Activated naive CD8-positive, alpha-beta T cell treated with anti-CD3 and anti-CD28 coated beads, Interleukin-2, amount 50 U/mL, for 24 hours (primary cell): ENCODE measurements at regions not wholly inside any gene's neighbourhood (a gene's known extent, or its start where the extent isn't known, plus 50 kb on each side); places are given as distances from the start of the nearest gene placed in this dataset.

Source experiments
- ATAC-seq: fragments of 150-1000 bp; cut with Tn5 transposase; one replicate; pipeline ENCODE4 v1.10.0; 2021
- DNase-seq: peaks from one replicate; pipeline ENCODE4 v3.0.0; 2021
- H3K27ac Mint-ChIP-seq: one replicate; pipeline ENCODE4 v1.8.0; 2021; ENCODE audit warnings: mild to moderate bottlenecking, mixed read lengths
- H3K27me3 Mint-ChIP-seq: one replicate; pipeline ENCODE4 v1.8.0; 2021; ENCODE audit warnings: mixed read lengths
- H3K36me3 Mint-ChIP-seq: one replicate; pipeline ENCODE4 v1.8.0; 2021; ENCODE audit warnings: low read depth, mixed read lengths
- H3K4me1 Mint-ChIP-seq: one replicate; pipeline ENCODE4 v1.8.0; 2021; ENCODE audit warnings: mixed read lengths
- H3K4me3 Mint-ChIP-seq: one replicate; pipeline ENCODE4 v1.8.0; 2021; ENCODE audit warnings: mild to moderate bottlenecking, moderate library complexity, mixed read lengths
- H3K9me3 Mint-ChIP-seq: one replicate; pipeline ENCODE4 v1.8.0; 2021; ENCODE audit warnings: mixed read lengths

DNA sequence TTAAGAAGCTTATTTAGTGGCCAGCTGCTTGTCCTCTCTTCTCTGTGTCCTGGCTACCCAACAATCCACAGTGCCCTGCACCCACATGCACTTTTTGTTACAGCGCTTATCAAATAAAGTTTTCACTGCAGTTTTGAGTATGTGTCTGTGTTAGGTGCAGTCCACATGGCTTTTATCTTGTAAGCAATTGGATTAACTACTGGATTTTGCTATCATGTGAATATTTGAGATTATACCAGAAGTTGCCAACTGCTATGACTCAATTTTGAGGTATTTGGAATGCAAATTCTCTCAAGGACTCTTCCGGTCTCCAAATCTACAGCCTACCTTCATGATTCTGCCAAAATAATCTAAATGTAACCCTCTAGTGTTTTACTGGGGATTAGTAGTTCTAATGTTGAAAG lies 690.2 kb downstream of the NR2F1-AS1 start:
- Mint-ChIP-seq H3K27me3 (no peaks in the 10 kb centered on the region), H3K27ac (no peak overlapping the region), H3K36me3 (no peaks in the 10 kb centered on the region), H3K4me3 (no peak overlapping the region), H3K9me3 (peaks cover 8% of the 10 kb centered on the region), H3K4me1 (no peaks in the 10 kb centered on the region)
- no peak for ATAC-seq
- DNase-seq = no peak

DNA sequence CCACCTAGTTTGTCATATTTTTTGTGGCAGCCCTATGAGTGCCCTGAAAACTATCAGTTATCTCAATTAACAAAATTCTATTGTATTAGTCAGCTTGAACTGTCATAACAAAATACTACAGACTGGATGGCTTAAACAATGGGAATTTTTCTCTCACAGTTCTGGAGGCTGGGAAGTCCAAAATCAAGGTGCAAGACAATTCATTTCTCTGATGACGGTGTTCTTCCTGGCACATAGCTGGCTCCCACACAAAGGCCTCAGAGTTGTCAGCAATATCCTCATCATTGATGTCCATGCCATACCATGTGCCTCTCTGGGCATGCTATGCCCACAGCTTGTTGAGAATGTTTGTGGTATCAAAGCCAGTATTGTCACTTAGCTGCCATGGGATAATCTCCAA lies 691.9 kb downstream of the NR2F1-AS1 start:
- H3K27me3 Mint-ChIP-seq = no peaks in the 10 kb centered on the region
- no peaks in the 10 kb centered on the region for H3K36me3 Mint-ChIP-seq
- no peaks in the 10 kb centered on the region for H3K4me1 Mint-ChIP-seq
- peaks cover 3% of the 10 kb centered on the region for H3K9me3 Mint-ChIP-seq
- DNase-seq (no peak), ATAC-seq (no peak)
- no peak overlapping the region for H3K4me3 Mint-ChIP-seq
- no peak overlapping the region for H3K27ac Mint-ChIP-seq

DNA sequence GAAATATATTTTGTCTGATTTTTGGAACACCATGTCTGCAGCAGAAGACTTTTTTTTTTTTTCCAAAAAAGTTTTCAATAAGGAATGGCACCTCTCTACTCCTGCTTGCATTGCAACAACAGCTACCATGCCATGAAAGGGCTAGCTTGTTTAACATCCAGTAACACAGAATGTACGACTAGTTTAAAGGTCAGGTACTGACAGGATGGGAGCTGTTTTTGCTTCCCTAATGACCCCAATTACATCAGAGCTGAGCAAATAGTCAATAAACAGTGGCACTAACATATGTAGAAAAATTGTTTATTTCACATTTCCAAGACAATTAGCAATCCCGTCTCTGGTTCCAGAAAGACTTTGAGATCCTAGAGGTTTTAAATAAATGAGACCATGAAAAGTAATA lies 693.8 kb downstream of the NR2F1-AS1 start:
- Mint-ChIP-seq H3K27ac (no peak overlapping the region), H3K9me3 (peaks cover 3% of the 10 kb centered on the region), H3K4me1 (no peaks in the 10 kb centered on the region), H3K27me3 (no peaks in the 10 kb centered on the region), H3K4me3 (no peak overlapping the region), H3K36me3 (no peaks in the 10 kb centered on the region)
- ATAC-seq (no peak), DNase-seq (no peak)

DNA sequence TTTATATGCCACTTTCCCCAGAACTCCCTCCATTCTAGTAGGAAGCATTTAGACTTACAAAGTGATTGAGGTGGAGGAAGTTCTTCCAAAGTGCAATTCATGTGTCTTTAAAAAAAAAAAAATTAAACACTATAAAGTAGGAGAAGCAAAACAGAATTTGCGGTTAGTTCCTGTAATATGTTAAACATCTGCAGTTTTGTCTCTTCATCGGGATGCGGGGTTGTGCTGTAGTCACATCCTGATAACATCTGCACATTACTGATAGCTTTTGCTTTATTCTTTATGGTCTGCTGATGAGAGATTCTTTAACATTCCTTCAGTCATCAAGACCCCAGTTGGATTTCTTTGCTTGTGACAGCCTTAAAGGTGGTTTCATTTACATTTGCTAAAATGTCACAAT lies 694.3 kb downstream of the NR2F1-AS1 start:
- no peaks in the 10 kb centered on the region for H3K27me3 Mint-ChIP-seq
- H3K27ac Mint-ChIP-seq = no peak overlapping the region
- H3K4me1 Mint-ChIP-seq = no peaks in the 10 kb centered on the region
- H3K9me3 Mint-ChIP-seq = peaks cover 3% of the 10 kb centered on the region
- no peak overlapping the region for H3K4me3 Mint-ChIP-seq
- ATAC-seq (no peak), DNase-seq (no peak)
- no peaks in the 10 kb centered on the region for H3K36me3 Mint-ChIP-seq

DNA sequence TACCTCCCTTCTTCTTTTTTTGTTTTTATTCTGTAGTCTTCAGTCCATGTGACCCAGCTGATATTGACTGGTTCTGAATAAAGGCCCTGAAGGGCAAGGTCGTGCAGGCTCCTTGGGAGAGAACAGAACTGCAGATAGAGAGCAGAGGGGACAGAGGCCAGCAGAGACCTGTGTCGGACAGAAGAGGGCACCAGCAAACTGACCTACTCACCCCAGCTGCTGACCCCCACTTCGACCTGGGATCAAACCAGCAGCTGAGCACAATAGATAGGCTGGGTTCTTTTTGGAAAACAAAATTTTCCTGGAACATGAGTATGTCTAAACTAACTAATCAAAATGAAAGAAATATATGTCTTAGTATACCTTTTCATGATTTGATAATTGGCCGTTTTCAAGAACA lies 695.1 kb downstream of the NR2F1-AS1 start:
- H3K4me3 Mint-ChIP-seq = no peak overlapping the region
- no peaks in the 10 kb centered on the region for H3K4me1 Mint-ChIP-seq
- H3K36me3 Mint-ChIP-seq = no peaks in the 10 kb centered on the region
- H3K9me3 Mint-ChIP-seq = no peaks in the 10 kb centered on the region
- no peaks in the 10 kb centered on the region for H3K27me3 Mint-ChIP-seq
- no peak overlapping the region for H3K27ac Mint-ChIP-seq
- no peak for DNase-seq
- no peak for ATAC-seq

DNA sequence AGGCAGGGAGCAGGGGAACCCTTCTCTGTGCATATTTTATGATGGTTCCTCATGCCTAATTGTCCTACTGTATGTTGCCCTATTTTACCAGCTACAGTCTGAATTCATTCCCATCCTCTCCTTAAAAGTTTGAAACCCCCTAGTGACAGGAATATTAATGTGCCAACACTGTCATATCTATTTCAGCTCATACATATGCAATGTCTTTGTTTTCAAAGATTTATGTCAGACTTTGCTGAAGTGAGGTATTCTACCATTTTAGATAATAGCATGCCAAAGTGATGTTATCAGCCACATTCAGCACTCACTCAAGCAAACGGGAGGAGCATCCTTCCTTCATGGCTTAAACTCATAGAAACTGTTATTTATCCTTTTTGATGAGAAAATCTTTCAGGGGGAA lies 696.5 kb downstream of the NR2F1-AS1 start:
- Mint-ChIP-seq H3K9me3 (no peaks in the 10 kb centered on the region), H3K27ac (no peak overlapping the region), H3K4me3 (no peak overlapping the region), H3K4me1 (no peaks in the 10 kb centered on the region), H3K27me3 (no peaks in the 10 kb centered on the region), H3K36me3 (no peaks in the 10 kb centered on the region)
- no peak for DNase-seq
- no peak for ATAC-seq

DNA sequence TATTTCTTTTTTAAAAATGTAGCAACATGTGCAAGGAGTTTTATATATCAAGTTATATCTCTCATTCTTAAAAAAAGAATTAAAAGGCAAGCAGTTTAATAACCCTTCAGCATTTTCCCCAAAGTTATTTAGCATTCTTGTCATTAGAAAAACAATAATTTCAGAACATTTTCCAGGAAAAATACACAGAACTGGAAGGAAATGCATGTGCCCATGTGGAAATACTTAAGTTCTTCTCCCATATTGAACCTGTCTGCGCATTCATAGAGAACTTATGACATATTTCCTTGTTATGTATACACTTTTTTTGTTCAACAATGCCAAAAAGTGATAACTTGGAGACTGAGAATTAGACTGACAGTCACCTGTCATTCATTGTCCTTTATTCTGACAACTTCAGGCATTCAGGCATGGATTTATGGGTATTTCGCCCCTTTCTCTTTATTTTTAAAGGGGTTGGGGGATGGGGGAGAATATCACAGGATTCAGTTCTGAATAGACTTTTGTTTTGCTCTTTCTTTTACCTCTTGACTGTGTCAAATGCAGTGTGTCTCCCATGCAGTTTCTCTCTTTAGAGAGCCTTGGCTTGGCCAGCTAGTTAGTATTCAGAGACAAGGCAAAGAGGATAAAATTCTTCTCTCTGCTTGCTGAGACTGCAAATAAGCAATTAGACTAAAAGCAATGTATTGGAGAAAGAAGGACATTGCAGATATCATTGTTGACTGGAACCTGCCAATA lies 701.0 kb downstream of the NR2F1-AS1 start:
- DNase-seq = no peak
- Mint-ChIP-seq H3K27me3 (no peaks in the 10 kb centered on the region), H3K36me3 (no peaks in the 10 kb centered on the region), H3K4me1 (no peaks in the 10 kb centered on the region), H3K27ac (no peak overlapping the region), H3K9me3 (peaks cover 6% of the 10 kb centered on the region), H3K4me3 (no peak overlapping the region)
- ATAC-seq = no peak

DNA sequence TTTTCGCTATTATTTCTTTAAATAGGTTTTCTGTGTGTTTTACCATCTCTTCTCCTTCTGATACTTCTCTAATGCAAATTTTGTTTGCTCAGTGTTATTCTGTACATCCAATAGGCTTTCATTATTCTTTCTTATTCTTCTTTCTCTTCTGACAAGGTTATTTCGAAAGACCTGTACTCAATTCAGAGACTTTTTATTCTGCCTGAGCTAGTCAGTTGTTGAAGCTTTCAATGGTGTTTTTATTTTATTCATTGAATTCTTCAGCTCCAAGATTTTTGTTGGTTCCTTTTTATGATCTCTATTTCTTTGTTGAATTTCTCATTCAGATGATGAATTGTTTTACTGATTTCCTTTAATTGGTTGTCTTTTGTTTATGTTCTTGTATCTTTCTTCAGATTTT lies 706.2 kb downstream of the NR2F1-AS1 start:
- Mint-ChIP-seq H3K27me3 (no peaks in the 10 kb centered on the region), H3K9me3 (peaks cover 23% of the 10 kb centered on the region), H3K4me1 (no peaks in the 10 kb centered on the region), H3K27ac (no peak overlapping the region), H3K36me3 (no peaks in the 10 kb centered on the region), H3K4me3 (no peak overlapping the region)
- DNase-seq (no peak), ATAC-seq (no peak)

DNA sequence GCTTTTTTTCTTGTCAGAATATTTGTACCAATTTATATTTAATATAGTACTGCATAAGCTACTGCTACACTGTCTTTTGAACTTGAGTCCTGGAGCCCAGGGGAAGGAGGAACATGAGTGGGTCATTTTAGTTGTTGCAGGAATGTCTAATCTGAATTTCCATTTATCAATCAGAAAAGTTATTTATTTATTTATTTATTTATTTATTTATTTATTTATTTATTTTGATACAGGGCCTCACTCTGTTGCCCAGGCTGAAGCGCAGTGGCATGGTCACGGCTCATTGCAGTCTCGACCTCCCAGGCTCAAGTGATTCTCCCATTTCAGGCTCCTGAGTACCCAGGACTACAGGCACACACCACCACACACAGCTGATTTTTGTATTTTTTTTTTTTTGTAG lies 712.6 kb downstream of the NR2F1-AS1 start:
- Mint-ChIP-seq H3K9me3 (peaks cover 10% of the 10 kb centered on the region), H3K36me3 (no peaks in the 10 kb centered on the region), H3K27me3 (no peaks in the 10 kb centered on the region), H3K4me1 (no peaks in the 10 kb centered on the region), H3K4me3 (no peak overlapping the region), H3K27ac (no peak overlapping the region)
- DNase-seq = no peak
- no peak for ATAC-seq

DNA sequence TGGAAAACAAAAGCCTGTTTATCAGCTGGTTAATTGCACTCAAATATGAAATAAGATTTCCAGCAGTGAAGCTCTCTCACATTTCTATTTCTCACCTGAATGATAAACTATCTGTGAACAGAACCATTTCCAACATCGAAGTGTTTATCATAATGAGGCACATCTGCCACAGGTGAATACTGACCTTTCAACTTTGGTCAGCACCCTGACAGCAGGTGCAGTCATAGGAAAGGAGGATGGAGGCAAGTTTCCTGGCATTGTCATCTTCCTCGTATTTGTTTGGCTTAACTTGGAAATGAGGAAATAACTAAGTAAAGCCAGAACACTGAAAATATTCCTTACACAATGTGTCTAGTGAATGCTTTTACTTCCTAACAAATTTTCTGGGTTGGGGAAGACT lies 716.4 kb downstream of the NR2F1-AS1 start:
- no peak overlapping the region for H3K27ac Mint-ChIP-seq
- H3K36me3 Mint-ChIP-seq = no peaks in the 10 kb centered on the region
- DNase-seq (no peak), ATAC-seq (no peak)
- peaks cover 1% of the 10 kb centered on the region for H3K9me3 Mint-ChIP-seq
- no peaks in the 10 kb centered on the region for H3K4me1 Mint-ChIP-seq
- no peaks in the 10 kb centered on the region for H3K27me3 Mint-ChIP-seq
- no peak overlapping the region for H3K4me3 Mint-ChIP-seq

DNA sequence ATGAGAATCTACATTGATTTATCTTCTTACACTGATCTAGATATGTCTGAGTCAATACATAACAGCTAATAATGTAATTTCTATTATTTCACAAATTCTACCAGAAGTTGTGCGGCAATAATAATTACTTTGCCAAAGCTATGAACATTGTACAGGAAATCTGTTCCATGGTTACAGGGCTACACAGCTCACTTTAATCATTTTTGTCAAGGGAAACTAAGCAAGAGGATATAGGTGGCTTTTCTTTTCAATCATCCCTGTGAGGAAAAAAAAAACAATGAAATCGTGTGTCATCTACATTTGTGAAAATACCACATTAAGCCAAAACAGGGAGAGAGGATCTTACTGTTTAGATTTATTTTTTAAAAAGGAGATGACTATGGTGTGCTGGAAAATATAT lies 717.4 kb downstream of the NR2F1-AS1 start:
- ATAC-seq (no peak), DNase-seq (no peak)
- Mint-ChIP-seq H3K27me3 (no peaks in the 10 kb centered on the region), H3K4me3 (no peak overlapping the region), H3K4me1 (no peaks in the 10 kb centered on the region), H3K36me3 (no peaks in the 10 kb centered on the region), H3K27ac (no peak overlapping the region), H3K9me3 (no peaks in the 10 kb centered on the region)

DNA sequence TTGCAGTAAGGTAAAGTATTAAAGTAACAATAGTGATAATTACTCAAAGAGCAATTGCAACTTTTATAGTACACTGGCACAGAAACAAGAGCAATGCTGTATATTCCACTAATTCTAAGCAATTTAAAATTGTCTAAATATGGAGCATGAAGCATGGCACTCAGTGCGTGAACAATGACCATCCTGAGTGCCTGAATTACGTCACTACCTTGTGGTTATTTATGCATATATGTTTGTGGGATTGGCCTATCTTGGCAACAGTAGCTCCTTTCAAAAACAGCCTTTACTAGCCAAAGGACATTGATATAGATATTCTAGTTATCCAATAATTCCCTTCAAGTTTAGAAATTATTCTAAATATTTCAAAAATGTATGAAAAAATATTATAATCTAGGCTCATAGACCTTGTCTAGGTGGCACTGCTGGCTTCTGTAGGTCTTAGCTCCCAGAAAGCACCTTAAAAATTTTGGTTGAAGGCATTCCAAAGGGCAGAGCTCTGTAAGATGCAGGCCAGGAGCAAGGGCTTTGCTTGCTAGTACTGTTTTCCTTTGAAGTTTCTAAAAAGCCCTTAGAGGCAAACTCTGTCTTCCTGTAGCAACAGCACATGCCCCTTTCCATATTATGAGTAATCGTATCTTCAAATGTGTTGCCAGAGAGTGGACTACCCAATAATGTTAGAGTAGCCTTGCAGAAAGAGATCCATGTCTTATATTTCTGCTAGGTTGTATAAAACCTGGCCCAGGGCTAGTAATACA lies 719.3 kb downstream of the NR2F1-AS1 start:
- Mint-ChIP-seq H3K27me3 (no peaks in the 10 kb centered on the region), H3K4me1 (no peaks in the 10 kb centered on the region)

DNA sequence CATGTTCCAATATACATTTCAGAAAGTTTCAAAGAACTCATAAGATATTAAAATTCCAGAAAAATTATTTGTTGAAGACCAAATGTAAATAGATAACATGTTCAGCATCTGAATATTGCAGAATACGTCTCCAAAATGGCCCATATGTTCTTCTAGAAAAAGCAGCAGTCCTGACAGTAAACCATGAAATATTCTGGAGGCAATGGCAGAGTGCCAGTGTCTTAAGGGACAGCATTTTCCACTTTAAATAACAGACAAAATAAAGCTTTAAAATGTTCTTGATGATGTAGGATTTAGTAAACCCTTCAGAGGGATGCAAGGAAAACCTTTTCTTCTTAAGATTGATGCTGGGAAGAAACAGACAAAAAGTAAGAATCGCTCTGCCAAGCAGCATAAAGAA lies 721.0 kb downstream of the NR2F1-AS1 start:
- ATAC-seq = no peak
- no peaks in the 10 kb centered on the region for H3K9me3 Mint-ChIP-seq
- no peaks in the 10 kb centered on the region for H3K27me3 Mint-ChIP-seq
- H3K27ac Mint-ChIP-seq = no peak overlapping the region
- no peak overlapping the region for H3K4me3 Mint-ChIP-seq
- H3K4me1 Mint-ChIP-seq = no peaks in the 10 kb centered on the region
- DNase-seq = no peak
- H3K36me3 Mint-ChIP-seq = no peaks in the 10 kb centered on the region

More for the DNA sequence above, 719.3 kb downstream of the NR2F1-AS1 start:
- Mint-ChIP-seq H3K9me3 (no peaks in the 10 kb centered on the region), H3K36me3 (no peaks in the 10 kb centered on the region), H3K27ac (no peak overlapping the region), H3K4me3 (no peak overlapping the region)
- no peak for DNase-seq
- ATAC-seq = no peak

DNA sequence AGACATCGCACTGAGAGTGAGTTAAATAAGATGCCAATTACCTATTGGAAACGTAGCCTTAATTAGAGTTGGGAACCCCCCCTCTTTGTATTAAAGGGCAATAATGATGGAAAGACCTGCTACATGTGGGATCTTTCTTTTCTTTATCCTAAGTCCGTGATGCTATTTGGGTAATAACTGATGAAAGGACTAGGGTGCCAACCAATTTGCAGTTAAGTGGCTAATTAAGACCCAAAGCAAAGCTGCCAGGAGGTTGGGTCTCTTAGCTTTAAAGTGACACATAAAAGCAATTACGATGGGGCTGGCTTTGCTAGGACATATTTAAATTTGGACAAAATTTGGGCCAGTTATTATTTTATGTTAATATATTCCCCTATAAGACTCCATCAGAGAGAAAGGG lies 728.8 kb downstream of the NR2F1-AS1 start:
- H3K4me3 Mint-ChIP-seq = no peak overlapping the region
- DNase-seq = no peak
- H3K27ac Mint-ChIP-seq = no peak overlapping the region
- H3K27me3 Mint-ChIP-seq = no peaks in the 10 kb centered on the region
- H3K9me3 Mint-ChIP-seq = peaks cover 3% of the 10 kb centered on the region
- no peak for ATAC-seq
- no peaks in the 10 kb centered on the region for H3K4me1 Mint-ChIP-seq
- H3K36me3 Mint-ChIP-seq = no peaks in the 10 kb centered on the region

DNA sequence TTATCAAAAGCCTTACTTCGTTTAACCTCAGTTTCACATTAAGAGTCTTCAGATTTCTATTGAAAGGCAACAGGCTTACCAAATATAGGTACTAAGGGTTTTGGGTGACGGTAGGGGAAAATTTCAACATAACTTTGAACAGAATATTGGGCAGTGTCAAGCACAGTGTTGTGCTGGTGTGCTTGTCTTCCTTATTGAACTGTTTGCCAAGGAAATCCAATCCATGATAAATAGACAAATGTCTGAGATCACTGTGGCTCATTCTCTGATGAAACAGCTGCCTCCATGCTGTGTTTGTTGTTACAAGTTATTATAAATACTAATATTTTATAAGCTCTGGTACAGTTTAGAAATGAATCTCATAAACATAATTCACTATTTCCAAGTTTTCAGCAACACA lies 730.1 kb downstream of the NR2F1-AS1 start:
- ATAC-seq (no peak), DNase-seq (no peak)
- Mint-ChIP-seq H3K36me3 (no peaks in the 10 kb centered on the region), H3K9me3 (peaks cover 3% of the 10 kb centered on the region), H3K27ac (no peak overlapping the region), H3K4me1 (no peaks in the 10 kb centered on the region), H3K27me3 (no peaks in the 10 kb centered on the region), H3K4me3 (no peak overlapping the region)
